NT2/D1 (cell line): ENCODE measurements at regions not wholly inside any gene's neighbourhood (a gene's known extent, or its start where the extent isn't known, plus 50 kb on each side); places are given as distances from the start of the nearest gene placed in this dataset.

Experiments
- DNase-seq: peaks from one replicate; pipeline ENCODE4 v3.0.0-alpha.2; 2011; ENCODE audit warnings: low read depth, low spot score
- H3K27me3 ChIP-seq: 2 replicates; pipeline ENCODE4 v1.6.0; 2011; ENCODE audit warnings: mild to moderate bottlenecking; ENCODE audit not compliant: insufficient read length, insufficient read depth
- H3K36me3 ChIP-seq: 2 replicates; pipeline ENCODE4 v1.6.1; 2011; ENCODE audit warnings: mild to moderate bottlenecking, low read length, mixed read lengths; ENCODE audit not compliant: insufficient read depth, insufficient read length
- H3K4me1 ChIP-seq: 2 replicates; pipeline ENCODE4 v1.5.1; 2011; ENCODE audit not compliant: insufficient read depth, insufficient read length
- H3K4me3 ChIP-seq: 2 replicates; pipeline ENCODE4 v1.5.1; 2011; ENCODE audit warnings: low read depth; ENCODE audit not compliant: insufficient read length
- H3K9ac ChIP-seq: 2 replicates; pipeline ENCODE4 v1.6.0; 2011; ENCODE audit warnings: low read depth; ENCODE audit not compliant: insufficient read length
- H3K9me3 ChIP-seq: 2 replicates; pipeline ENCODE4 v1.5.1; 2011; ENCODE audit warnings: mild to moderate bottlenecking, low read length; ENCODE audit not compliant: insufficient read depth
- SUZ12 ChIP-seq: IDR thresholded peaks from 2 replicates; pipeline ENCODE4 v1.6.1; 2011; ENCODE audit not compliant: insufficient read length, insufficient read depth; ENCODE audit errors: extremely low read depth
- YY1 ChIP-seq: IDR thresholded peaks from 2 replicates; pipeline ENCODE4 v1.6.1; 2011; ENCODE audit not compliant: insufficient read length, insufficient read depth
- ZNF274 ChIP-seq: IDR thresholded peaks from 2 replicates; pipeline ENCODE4 v1.6.1; 2011; ENCODE audit warnings: mild to moderate bottlenecking, low read depth, low read length

GRCh38 chr16:63241497-63242028 is 1205.3 kb upstream of the CDH8 start:
- no peak for TF ChIP-seq YY1
- TF ChIP-seq ZNF274 = no peak
- no peak for TF ChIP-seq SUZ12
- no peaks in the 10 kb centered on the region for H3K4me1 ChIP-seq
- H3K9ac ChIP-seq = no peak overlapping the region
- no peaks in the 10 kb centered on the region for H3K27me3 ChIP-seq
- no peak for DNase-seq
- H3K36me3 ChIP-seq = no peaks in the 10 kb centered on the region
- no peaks in the 10 kb centered on the region for H3K9me3 ChIP-seq
- H3K4me3 ChIP-seq = no peak overlapping the region

- Histone ChIP-seq H3K4me3 (no peak overlapping the region), H3K36me3 (no peaks in the 10 kb centered on the region), H3K9ac (no peak overlapping the region), H3K4me1 (no peaks in the 10 kb centered on the region), H3K9me3 (no peaks in the 10 kb centered on the region), H3K27me3 (no peaks in the 10 kb centered on the region)
- peak; percentile 11 for DNase-seq
- no peak for TF ChIP-seq YY1
- no peak for TF ChIP-seq ZNF274
- no peak for TF ChIP-seq SUZ12
These were observed 1202.9 kb upstream of the CDH8 start for GRCh38 chr16:63239065-63239570.

GRCh38 chr16:63230421-63231040 is 1194.3 kb upstream of the CDH8 start:
- Histone ChIP-seq H3K4me3 (no peak overlapping the region), H3K9me3 (no peaks in the 10 kb centered on the region), H3K9ac (no peak overlapping the region), H3K4me1 (no peaks in the 10 kb centered on the region), H3K36me3 (no peaks in the 10 kb centered on the region), H3K27me3 (no peaks in the 10 kb centered on the region)
- TF ChIP-seq SUZ12 = no peak
- no peak for TF ChIP-seq YY1
- TF ChIP-seq ZNF274 = no peak
- DNase-seq = no peak

GRCh38 chr16:63228259-63228658 is 1192.0 kb upstream of the CDH8 start:
- Histone ChIP-seq H3K4me3 (no peak overlapping the region), H3K4me1 (no peaks in the 10 kb centered on the region), H3K9me3 (no peaks in the 10 kb centered on the region), H3K9ac (no peak overlapping the region), H3K27me3 (no peaks in the 10 kb centered on the region), H3K36me3 (no peaks in the 10 kb centered on the region)
- TF ChIP-seq SUZ12 = no peak
- TF ChIP-seq ZNF274 = no peak
- TF ChIP-seq YY1 = no peak
- DNase-seq = no peak

GRCh38 chr16:63223851-63224250 is 1187.6 kb upstream of the CDH8 start:
- no peak overlapping the region for H3K9ac ChIP-seq

GRCh38 chr16:63216696-63217423 is 1180.6 kb upstream of the CDH8 start:
- no peak overlapping the region for H3K4me3 ChIP-seq
- no peak overlapping the region for H3K9ac ChIP-seq
- H3K27me3 ChIP-seq = no peaks in the 10 kb centered on the region
- no peaks in the 10 kb centered on the region for H3K36me3 ChIP-seq
- H3K4me1 ChIP-seq = no peaks in the 10 kb centered on the region
- no peak for DNase-seq
- H3K9me3 ChIP-seq = no peaks in the 10 kb centered on the region
- TF ChIP-seq YY1 = no peak
- no peak for TF ChIP-seq ZNF274
- TF ChIP-seq SUZ12 = no peak

More at GRCh38 chr16:63223851-63224250, 1187.6 kb upstream of the CDH8 start:
- no peaks in the 10 kb centered on the region for H3K4me1 ChIP-seq
- DNase-seq = no peak
- H3K4me3 ChIP-seq = no peak overlapping the region
- no peaks in the 10 kb centered on the region for H3K9me3 ChIP-seq
- H3K36me3 ChIP-seq = no peaks in the 10 kb centered on the region
- H3K27me3 ChIP-seq = no peaks in the 10 kb centered on the region
- TF ChIP-seq SUZ12 (no peak), ZNF274 (no peak), YY1 (no peak)

GRCh38 chr16:63201851-63202250 is 1165.6 kb upstream of the CDH8 start:
- Histone ChIP-seq H3K9ac (no peak overlapping the region), H3K4me1 (no peaks in the 10 kb centered on the region), H3K36me3 (no peaks in the 10 kb centered on the region), H3K9me3 (no peaks in the 10 kb centered on the region), H3K27me3 (no peaks in the 10 kb centered on the region), H3K4me3 (no peak overlapping the region)
- TF ChIP-seq ZNF274 = no peak
- TF ChIP-seq YY1 = no peak
- no peak for TF ChIP-seq SUZ12
- no peak for DNase-seq
